HepG2 (cell line): ENCODE measurements at regions not wholly inside any gene's neighbourhood (a gene's known extent, or its start where the extent isn't known, plus 50 kb on each side); places are given as distances from the start of the nearest gene placed in this dataset.

ENCODE experiments used
- CHD2 ChIP-seq: IDR thresholded peaks from 2 replicates; pipeline ENCODE4 v1.6.1; 2011; ENCODE audit warnings: low read depth, low read length, improper control_type of control experiment
- GPBP1L1 ChIP-seq: sonication (generic); formaldehyde crosslinking; IDR thresholded peaks from 2 replicates; pipeline ENCODE4 v1.5.0; 2020; ENCODE audit warnings: mild to moderate bottlenecking, missing genetic modification reagents
- HMG20B ChIP-seq: conservative IDR thresholded peaks from 2 replicates; pipeline ENCODE4 v1.6.1; 2016; ENCODE audit warnings: missing genetic modification reagents, missing compliant biosample characterization
- JARID2 ChIP-seq: sonication (generic); formaldehyde crosslinking; IDR thresholded peaks from 2 replicates; pipeline ENCODE4 v1.8.1; 2023; ENCODE audit warnings: missing genetic modification reagents, inconsistent platforms; ENCODE audit not compliant: insufficient replicate concordance
- NFYC ChIP-seq: IDR thresholded peaks from 2 replicates; pipeline ENCODE4 v1.6.1; 2016; ENCODE audit warnings: missing genetic modification reagents, missing compliant biosample characterization
- SMAD1 ChIP-seq: sonication (generic); formaldehyde crosslinking; IDR thresholded peaks from 2 replicates; pipeline ENCODE4 v1.4.0; 2020; ENCODE audit warnings: missing genetic modification reagents, low read depth, mild to moderate bottlenecking, borderline replicate concordance
- SP1 ChIP-seq, 2 experiments: fragments of 450-650 bp in 1 of 2; sonication (generic) in 1 of 2; formaldehyde crosslinking in 1 of 2; IDR thresholded peaks; 2 replicates each; pipeline versions ENCODE4 v1.4.0 to v1.6.1; 2016 to 2020; ENCODE audit warnings: missing genetic modification reagents in 1 of 2
- SRSF9 ChIP-seq: fragments of 200-400 bp; formaldehyde crosslinking; IDR thresholded peaks from 2 replicates; pipeline ENCODE4 v1.6.1; 2018; ENCODE audit warnings: borderline replicate concordance, mild to moderate bottlenecking, low read depth, low read length; ENCODE audit not compliant: insufficient read depth, poor library complexity, severe bottlenecking
- ZBTB10 ChIP-seq: sonication (generic); formaldehyde crosslinking; IDR thresholded peaks from 2 replicates; pipeline ENCODE4 v1.4.0; 2020; ENCODE audit warnings: missing genetic modification reagents, borderline replicate concordance
- ZBTB14 ChIP-seq: sonication (generic); formaldehyde crosslinking; IDR thresholded peaks from 2 replicates; pipeline ENCODE4 v1.4.0; 2020; ENCODE audit warnings: missing genetic modification reagents
- ZFP90 ChIP-seq: sonication (generic); formaldehyde crosslinking; IDR thresholded peaks from 2 replicates; pipeline ENCODE4 v1.8.0; 2022; ENCODE audit warnings: missing genetic modification reagents, mild to moderate bottlenecking, inconsistent platforms, borderline replicate concordance
- ZNF281 ChIP-seq: sonication (generic); formaldehyde crosslinking; IDR thresholded peaks from 2 replicates; pipeline ENCODE4 v1.4.0; 2020; ENCODE audit warnings: missing genetic modification reagents, borderline replicate concordance
- ZNF296 ChIP-seq: sonication (generic); formaldehyde crosslinking; conservative IDR thresholded peaks from 2 replicates; pipeline ENCODE4 v1.5.0; 2020; ENCODE audit warnings: mild to moderate bottlenecking, missing genetic modification reagents
- ZNF343 ChIP-seq: sonication (generic); formaldehyde crosslinking; IDR thresholded peaks from 2 replicates; pipeline ENCODE4 v1.4.0; 2020; ENCODE audit warnings: mild to moderate bottlenecking, missing genetic modification reagents
- ZNF574 ChIP-seq: sonication (generic); formaldehyde crosslinking; IDR thresholded peaks from 2 replicates; pipeline ENCODE4 v1.4.0; 2020; ENCODE audit warnings: missing genetic modification reagents
- ZNF770 ChIP-seq: sonication (generic); formaldehyde crosslinking; IDR thresholded peaks from 2 replicates; pipeline ENCODE4 v1.5.0; 2020; ENCODE audit warnings: mild to moderate bottlenecking, missing genetic modification reagents

- TF ChIP-seq GPBP1L1: no peak
- TF ChIP-seq ZNF770 (CRISPR knock-in tag): no peak
- TF ChIP-seq ZNF574 (CRISPR knock-in tag): no peak
- TF ChIP-seq JARID2 (CRISPR knock-in tag): no peak
- no peak for TF ChIP-seq HMG20B
- no peak for TF ChIP-seq SP1 (IDR thresholded peaks at IDR 0.05)
- TF ChIP-seq SP1 (CRISPR knock-in tag; IDR thresholded peaks at IDR 0.05): no peak
- no peak for TF ChIP-seq ZFP90 (CRISPR knock-in tag)
- no peak for TF ChIP-seq NFYC (CRISPR knock-in tag)
- TF ChIP-seq ZNF296 (CRISPR knock-in tag): no peak
- no peak for TF ChIP-seq ZNF343 (CRISPR knock-in tag)
- no peak for TF ChIP-seq SMAD1 (CRISPR knock-in tag)
- TF ChIP-seq SRSF9: no peak
- no peak for TF ChIP-seq ZBTB14 (CRISPR knock-in tag)
- no peak for TF ChIP-seq ZNF281
- TF ChIP-seq CHD2: no peak
- no peak for TF ChIP-seq ZBTB10 (CRISPR knock-in tag)
Measured at GRCh38 chr12:60266381-60266852, 670.6 kb downstream of the SLC16A7 start (continued).
